Kidney epithelial cell (primary cell): ENCODE measurements at regions not wholly inside any gene's neighbourhood (a gene's known extent, or its start where the extent isn't known, plus 50 kb on each side); places are given as distances from the start of the nearest gene placed in this dataset.

Source experiments
- DNase-seq: peaks from one replicate; pipeline ENCODE4 v3.0.0-alpha.2; 2010; ENCODE audit warnings: low read depth
- H3K27me3 ChIP-seq: 2 replicates; pipeline ENCODE4 v1.6.0; 2011; ENCODE audit warnings: low read length; ENCODE audit not compliant: control insufficient read depth, insufficient read depth
- H3K36me3 ChIP-seq: 2 replicates; pipeline ENCODE4 v1.5.1; 2011; ENCODE audit warnings: low read length; ENCODE audit not compliant: control insufficient read depth, insufficient read depth
- H3K4me3 ChIP-seq: 2 replicates; pipeline ENCODE4 v1.5.1; 2011; ENCODE audit warnings: low read depth, mild to moderate bottlenecking, control low read depth, low read length
- TF ChIP-seq, protein P1 (sequence below): IDR thresholded peaks from 2 replicates; pipeline ENCODE4 v1.5.1; 2011; ENCODE audit warnings: mild to moderate bottlenecking, moderate library complexity, low read length, control low read depth, inconsistent platforms; ENCODE audit not compliant: insufficient read depth, poor library complexity, severe bottlenecking

DNA sequence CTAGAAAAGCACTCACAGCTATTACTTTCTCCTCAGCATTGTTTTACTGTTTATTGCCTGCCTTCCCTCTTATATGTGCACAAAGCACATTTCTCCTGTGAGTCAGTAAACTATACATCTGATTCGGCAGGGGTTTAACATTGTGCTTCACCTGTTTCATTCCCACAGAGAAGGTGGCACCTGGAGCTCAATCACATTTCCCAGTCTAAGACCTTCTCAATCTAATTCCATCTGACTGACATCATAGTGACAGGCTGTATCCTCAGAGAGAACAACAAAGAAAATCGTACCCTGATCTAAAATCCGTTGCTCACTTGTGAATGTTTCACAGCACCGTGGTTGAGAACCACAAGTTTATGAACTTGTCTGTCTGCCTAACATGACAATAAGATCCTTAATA, 92.4 kb upstream of the CAST start:
- TF ChIP-seq, protein P1, sequence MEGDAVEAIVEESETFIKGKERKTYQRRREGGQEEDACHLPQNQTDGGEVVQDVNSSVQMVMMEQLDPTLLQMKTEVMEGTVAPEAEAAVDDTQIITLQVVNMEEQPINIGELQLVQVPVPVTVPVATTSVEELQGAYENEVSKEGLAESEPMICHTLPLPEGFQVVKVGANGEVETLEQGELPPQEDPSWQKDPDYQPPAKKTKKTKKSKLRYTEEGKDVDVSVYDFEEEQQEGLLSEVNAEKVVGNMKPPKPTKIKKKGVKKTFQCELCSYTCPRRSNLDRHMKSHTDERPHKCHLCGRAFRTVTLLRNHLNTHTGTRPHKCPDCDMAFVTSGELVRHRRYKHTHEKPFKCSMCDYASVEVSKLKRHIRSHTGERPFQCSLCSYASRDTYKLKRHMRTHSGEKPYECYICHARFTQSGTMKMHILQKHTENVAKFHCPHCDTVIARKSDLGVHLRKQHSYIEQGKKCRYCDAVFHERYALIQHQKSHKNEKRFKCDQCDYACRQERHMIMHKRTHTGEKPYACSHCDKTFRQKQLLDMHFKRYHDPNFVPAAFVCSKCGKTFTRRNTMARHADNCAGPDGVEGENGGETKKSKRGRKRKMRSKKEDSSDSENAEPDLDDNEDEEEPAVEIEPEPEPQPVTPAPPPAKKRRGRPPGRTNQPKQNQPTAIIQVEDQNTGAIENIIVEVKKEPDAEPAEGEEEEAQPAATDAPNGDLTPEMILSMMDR: no peak

DNA sequence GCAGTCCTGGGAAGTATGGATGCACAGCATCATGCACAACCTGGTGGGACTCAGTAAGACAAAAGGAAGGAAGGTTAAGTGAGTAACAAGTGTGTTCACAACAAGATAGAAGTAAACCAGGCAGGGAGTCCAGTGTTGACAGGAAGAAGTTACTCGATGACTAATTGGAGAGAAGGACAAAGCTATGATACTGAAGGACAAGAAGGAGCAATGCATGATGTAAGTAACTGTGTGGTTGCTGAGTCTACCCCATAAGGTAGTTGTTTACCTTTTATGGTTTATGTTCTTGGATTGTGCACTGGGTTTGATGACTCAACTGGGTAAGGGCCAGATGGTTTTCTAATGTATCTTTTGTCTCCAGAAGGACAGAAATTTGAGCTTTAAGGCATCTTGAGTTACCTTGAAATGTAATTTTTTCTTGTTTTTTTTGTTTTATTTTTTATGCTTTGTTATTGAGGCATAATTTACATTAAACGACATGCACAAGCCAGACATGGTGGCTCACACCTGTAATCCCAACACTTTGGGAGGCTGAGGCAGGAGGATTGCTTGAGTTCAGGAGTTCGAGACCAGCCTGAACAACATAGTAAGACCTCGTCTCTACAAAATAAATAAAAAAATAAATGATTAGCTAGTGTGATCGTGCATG, 89.2 kb upstream of the CAST start:
- Histone ChIP-seq H3K36me3 (no peaks in the 10 kb centered on the region), H3K4me3 (no peak overlapping the region), H3K27me3 (no peaks in the 10 kb centered on the region)
- TF ChIP-seq, protein P1: no peak
- peak; percentile 91 for DNase-seq

More for the DNA sequence above, 92.4 kb upstream of the CAST start:
- DNase-seq: no peak
- no peak overlapping the region for H3K4me3 ChIP-seq
- no peaks in the 10 kb centered on the region for H3K36me3 ChIP-seq
- H3K27me3 ChIP-seq: no peaks in the 10 kb centered on the region

DNA sequence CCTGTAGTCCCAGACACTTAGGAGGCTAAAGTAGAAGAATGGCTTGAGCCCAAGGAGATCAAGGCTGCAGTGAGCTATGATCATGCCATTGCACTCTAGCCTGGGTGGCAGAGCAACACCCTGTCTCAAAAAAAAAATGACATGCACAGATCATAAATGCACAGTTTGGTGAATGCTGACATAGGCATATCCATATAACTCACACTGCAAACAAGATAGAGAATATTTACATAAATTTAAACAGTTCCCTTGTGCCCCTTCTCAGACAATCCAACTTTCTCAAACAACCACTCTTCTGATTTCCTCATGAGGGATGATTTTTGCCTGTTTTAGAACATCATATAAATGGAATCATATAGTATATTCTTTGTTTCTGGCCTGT, 88.7 kb upstream of the CAST start:
- TF ChIP-seq, protein P1: no peak
- no peaks in the 10 kb centered on the region for H3K27me3 ChIP-seq
- H3K36me3 ChIP-seq: no peaks in the 10 kb centered on the region
- no peak for DNase-seq
- H3K4me3 ChIP-seq: no peak overlapping the region

DNA sequence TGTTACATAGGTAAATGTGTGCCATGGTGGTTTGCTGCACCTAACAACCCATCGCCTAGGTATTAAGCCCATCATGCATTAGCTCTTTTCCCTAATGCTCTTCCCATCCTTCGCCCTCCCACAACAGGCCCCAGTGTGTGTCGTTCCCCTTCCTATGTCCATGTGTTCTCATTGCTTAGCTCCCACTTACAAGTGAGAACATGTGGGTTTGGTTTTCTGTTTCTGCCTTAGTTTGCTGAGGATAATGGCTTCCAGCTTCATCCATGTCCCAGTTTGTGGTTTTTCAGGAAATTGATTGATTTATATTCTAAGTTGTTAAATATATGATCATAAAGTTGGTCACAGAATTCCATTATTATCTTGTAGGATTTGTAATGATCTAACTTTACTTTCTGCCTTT, 85.3 kb upstream of the CAST start:
- Histone ChIP-seq H3K36me3 (no peaks in the 10 kb centered on the region), H3K27me3 (no peaks in the 10 kb centered on the region), H3K4me3 (no peak overlapping the region)
- TF ChIP-seq, protein P1: no peak
- DNase-seq: no peak

DNA sequence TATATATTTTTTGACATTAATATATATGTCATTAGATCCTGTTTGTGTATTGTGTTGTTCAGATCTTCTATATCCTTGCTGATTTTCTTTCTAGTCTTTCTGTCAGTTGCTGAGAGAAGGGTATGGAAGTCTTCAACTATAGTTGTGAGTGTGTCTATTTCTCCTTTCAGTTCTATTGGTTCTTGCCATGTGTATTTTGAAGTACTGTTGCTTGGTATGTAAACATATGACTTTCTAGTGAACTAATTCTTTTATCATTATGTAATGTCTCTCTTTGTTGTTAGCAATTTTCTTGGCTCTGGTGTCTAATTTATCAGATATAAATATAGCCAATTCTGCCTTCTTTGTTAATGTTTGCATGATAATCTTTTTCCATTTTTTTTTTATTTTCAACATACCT, 84.3 kb upstream of the CAST start:
- H3K27me3 ChIP-seq: no peaks in the 10 kb centered on the region
- TF ChIP-seq, protein P1: no peak
- H3K4me3 ChIP-seq: no peak overlapping the region
- no peaks in the 10 kb centered on the region for H3K36me3 ChIP-seq
- no peak for DNase-seq

DNA sequence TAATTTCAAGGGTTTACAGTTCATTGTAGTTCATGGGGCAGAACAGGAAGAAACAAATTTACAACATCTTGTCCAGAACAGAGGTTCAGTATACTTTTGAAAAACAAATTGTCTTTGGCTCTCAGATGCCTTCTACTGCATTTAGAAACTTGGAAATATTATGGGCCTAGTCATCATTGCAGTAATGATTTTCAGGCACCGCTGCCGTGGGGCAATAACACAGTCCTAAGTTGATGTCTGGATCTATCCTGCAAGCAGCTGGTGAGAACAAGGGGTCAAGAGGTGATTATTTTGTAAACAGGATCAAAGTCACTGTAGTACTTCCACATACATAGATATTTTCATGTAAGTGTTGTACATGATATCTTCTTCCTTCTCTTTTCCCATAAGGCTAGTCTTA, 82.5 kb upstream of the CAST start:
- no peak overlapping the region for H3K4me3 ChIP-seq
- TF ChIP-seq, protein P1: no peak
- DNase-seq: no peak
- H3K36me3 ChIP-seq: no peaks in the 10 kb centered on the region
- no peaks in the 10 kb centered on the region for H3K27me3 ChIP-seq
